Kidney (tissue), 13 donors: ENCODE measurements at regions not wholly inside any gene's neighbourhood (a gene's known extent, or its start where the extent isn't known, plus 50 kb on each side); places are given as distances from the start of the nearest gene placed in this dataset.
"Not testable (repeated sequence)": the region's sequence is repeated elsewhere in the genome, so short reads cannot be mapped to it uniquely, and the experiment has no call there.

Source experiments
- DNase-seq, 5 donors: peaks; one replicate each; pipeline ENCODE4 v3.0.0-alpha.2; 2013 to 2020
- FAIRE-seq: peaks from 2 replicates; lab custom pipeline; 2012; peaks lifted over from hg19 to GRCh38; lab: Jason Lieb, UNC
- H3K27ac ChIP-seq, 2 donors: one replicate each; pipeline ENCODE4 v1.7.0; 2013; ENCODE audit warnings: low read depth in 2 of 2, low read length in 2 of 2, inconsistent platforms in 1 of 2
- H3K27me3 ChIP-seq: one replicate; pipeline ENCODE4 v1.7.1; 2013; ENCODE audit warnings: low read length, inconsistent platforms; ENCODE audit not compliant: control insufficient read depth, insufficient read depth
- H3K36me3 ChIP-seq, 3 donors: one replicate each; pipeline versions ENCODE4 v1.7.0 to v1.7.1; 2013; ENCODE audit warnings: low read length in 3 of 3, control low read depth in 1 of 3, inconsistent platforms in 1 of 3; ENCODE audit not compliant: insufficient read depth in 3 of 3, control insufficient read depth in 2 of 3
- H3K4me1 ChIP-seq, 3 donors: one replicate each; pipeline versions ENCODE4 v1.7.0 to v1.7.1; 2013; ENCODE audit warnings: low read length in 3 of 3, inconsistent platforms in 1 of 3, low read depth in 1 of 3; ENCODE audit not compliant: control insufficient read depth in 2 of 3, insufficient read depth in 2 of 3
- H3K4me3 ChIP-seq, 3 donors: one replicate each; pipeline versions ENCODE4 v1.7.0 to v1.8.1; 2013; ENCODE audit warnings: low read length in 3 of 3, control low read depth in 1 of 3, inconsistent platforms in 1 of 3
- H3K9ac ChIP-seq, 3 donors: one replicate each; pipeline versions ENCODE4 v1.7.0 to v1.7.1; 2013; ENCODE audit warnings: low read length in 3 of 3, control low read depth in 1 of 3, inconsistent platforms in 1 of 3
- H3K9me3 ChIP-seq, 3 donors: one replicate each; pipeline versions ENCODE4 v1.7.0 to v1.7.1; 2013; ENCODE audit warnings: low read length in 3 of 3, control low read depth in 1 of 3, inconsistent platforms in 1 of 3; ENCODE audit not compliant: control insufficient read depth in 2 of 3, insufficient read depth in 1 of 3
- CTCF ChIP-seq: IDR thresholded peaks from 3 replicates; pipeline ENCODE4 v1.5.1; 2012; ENCODE audit warnings: mild to moderate bottlenecking, moderate library complexity, borderline replicate concordance; ENCODE audit not compliant: insufficient read depth; ENCODE audit errors: extremely low read depth
- intact Hi-C: fragments of 100-400 bp; cut with DNase I; formaldehyde crosslinking; loops from one replicate; pipeline ENCODE4 v1.11.1; 2022
- donor health status: control.
- donor health status: control.
- donor health status: control.
- donor health status: control.
- donor health status: control.
- donor health status: DM: yes; HTN: yes; CAD: no.
- donor health status: Normal renal cell carcinoma (clear cell type).

- H3K27me3 ChIP-seq: no peaks in the 10 kb centered on the region
- H3K36me3 ChIP-seq: no peaks in the 10 kb centered on the region
- H3K9ac ChIP-seq: no peak overlapping the region
- H3K9me3 ChIP-seq: no peaks in the 10 kb centered on the region
- intact Hi-C loops: no loop called here
- no peak overlapping the region for H3K4me3 ChIP-seq
- no peak for FAIRE-seq
- DNase-seq: no peak
- no peak overlapping the region for H3K27ac ChIP-seq
- no peaks in the 10 kb centered on the region for H3K4me1 ChIP-seq
- TF ChIP-seq CTCF: no peak
Observed at GRCh38 chr2:188695953-188696352, 278.2 kb upstream of the COL3A1 start.

GRCh38 chr2:188698151-188698550 is 276.0 kb upstream of the COL3A1 start:
- H3K36me3 ChIP-seq, intact Hi-C loops, H3K4me3 ChIP-seq, H3K27ac ChIP-seq, H3K27me3 ChIP-seq, H3K9me3 ChIP-seq, H3K9ac ChIP-seq, H3K4me1 ChIP-seq, DNase-seq, FAIRE-seq: not testable (repeated sequence)

GRCh38 chr2:188701836-188702235 is 272.3 kb upstream of the COL3A1 start:
- DNase-seq (no peak), FAIRE-seq (no peak)
- Histone ChIP-seq H3K9ac (no peak overlapping the region), H3K36me3 (no peaks in the 10 kb centered on the region), H3K27ac (no peak overlapping the region), H3K4me3 (no peak overlapping the region), H3K27me3 (no peaks in the 10 kb centered on the region), H3K9me3 (no peaks in the 10 kb centered on the region), H3K4me1 (no peaks in the 10 kb centered on the region)
- TF ChIP-seq CTCF: no peak
- intact Hi-C loops: no loop called here

GRCh38 chr2:188705191-188705590 is 269.0 kb upstream of the COL3A1 start:
- Histone ChIP-seq H3K4me1 (no peaks in the 10 kb centered on the region), H3K36me3 (no peaks in the 10 kb centered on the region), H3K4me3 (no peak overlapping the region), H3K27ac (no peak overlapping the region), H3K9ac (no peak overlapping the region), H3K27me3 (no peaks in the 10 kb centered on the region), H3K9me3 (no peaks in the 10 kb centered on the region)
- no peak for TF ChIP-seq CTCF
- intact Hi-C loops: no loop called here
- DNase-seq (no peak), FAIRE-seq (no peak)
